CD14-positive monocyte (primary cell): ENCODE measurements at regions not wholly inside any gene's neighbourhood (a gene's known extent, or its start where the extent isn't known, plus 50 kb on each side); places are given as distances from the start of the nearest gene placed in this dataset.
A peak's percentile ranks its signal among the peaks of the same experiment; 100 is the strongest.

Experiments used
- DNase-seq, 3 donors: peaks; one replicate each; pipeline ENCODE4 v3.0.0-alpha.2; 2011 to 2022
- H2AFZ ChIP-seq: 2 replicates; pipeline ENCODE4 v1.6.0; 2012; ENCODE audit warnings: mild to moderate bottlenecking, low read depth, low read length, inconsistent platforms; ENCODE audit not compliant: insufficient read depth, poor library complexity, severe bottlenecking
- H3K27ac ChIP-seq, 2 donors: 1 replicate in 1 of 2; 2 replicates in 1 of 2; pipeline ENCODE4 v1.5.1; 2012 to 2013; ENCODE audit warnings: low read length in 2 of 2, control low read depth in 1 of 2, inconsistent platforms in 1 of 2, low read depth in 1 of 2, mild to moderate bottlenecking in 1 of 2
- H3K27me3 ChIP-seq, 2 donors: one replicate each; pipeline versions ENCODE4 v1.6.0 to v1.6.1; 2011 to 2013; ENCODE audit warnings: low read length in 2 of 2; ENCODE audit not compliant: control insufficient read depth in 2 of 2, insufficient read depth in 2 of 2
- H3K36me3 ChIP-seq, 2 donors: replicated peaks in 1 of 2; 1 replicate in 1 of 2; 2 replicates in 1 of 2; pipeline versions ENCODE4 v1.5.1 to v1.6.1; 2012 to 2013; ENCODE audit warnings: low read length in 2 of 2, control low read depth in 1 of 2, inconsistent platforms in 1 of 2, mild to moderate bottlenecking in 1 of 2; ENCODE audit not compliant: insufficient read depth in 2 of 2, control insufficient read depth in 1 of 2
- H3K4me1 ChIP-seq, 2 donors: 1 replicate in 1 of 2; 2 replicates in 1 of 2; pipeline versions ENCODE4 v1.5.1 to v1.6.1; 2012 to 2013; ENCODE audit warnings: low read length in 2 of 2, control low read depth in 1 of 2, inconsistent platforms in 1 of 2, mild to moderate bottlenecking in 1 of 2, moderate library complexity in 1 of 2; ENCODE audit not compliant: insufficient read depth in 2 of 2, control insufficient read depth in 1 of 2
- H3K4me2 ChIP-seq: replicated peaks from 2 replicates; pipeline ENCODE3; 2012; ENCODE audit warnings: low read length, moderate library complexity, mild to moderate bottlenecking; ENCODE audit not compliant: poor library complexity, severe bottlenecking; ENCODE audit errors: extremely low read depth
- H3K4me3 ChIP-seq, 3 experiments: fragments of 200-600 bp in 1 of 3; sonication (generic) in 1 of 3; replicated peaks in 1 of 3; 1 replicate in 2 of 3; 2 replicates in 1 of 3; pipeline ENCODE4 v1.5.1; 2011 to 2013; ENCODE audit warnings: low read length in 3 of 3, mild to moderate bottlenecking in 3 of 3, control low read depth in 2 of 3, low read depth in 2 of 3, inconsistent platforms in 1 of 3, moderate library complexity in 1 of 3
- H3K79me2 ChIP-seq: 2 replicates; pipeline ENCODE4 v1.6.0; 2012; ENCODE audit warnings: mild to moderate bottlenecking, control low read depth, inconsistent platforms, low read length, moderate library complexity; ENCODE audit not compliant: insufficient read depth
- H3K9ac ChIP-seq: 2 replicates; pipeline ENCODE4 v1.6.0; 2017; ENCODE audit warnings: low read length, mild to moderate bottlenecking; ENCODE audit not compliant: insufficient read depth, poor library complexity, severe bottlenecking
- H3K9me3 ChIP-seq, 2 donors: replicated peaks in 1 of 2; 1 replicate in 1 of 2; 2 replicates in 1 of 2; pipeline versions ENCODE4 v1.5.1 to v1.6.1; 2012 to 2013; ENCODE audit warnings: low read length in 2 of 2, control low read depth in 1 of 2; ENCODE audit not compliant: control insufficient read depth in 1 of 2, insufficient read depth in 1 of 2
- H4K20me1 ChIP-seq: 2 replicates; pipeline ENCODE4 v1.6.0; 2012; ENCODE audit warnings: mild to moderate bottlenecking, low read length, control low read depth, moderate library complexity; ENCODE audit not compliant: insufficient read depth
- H3K27ac Mint-ChIP-seq, 7 donors: one replicate each; pipeline ENCODE4 v1.8.0; 2020; ENCODE audit warnings: mild to moderate bottlenecking in 7 of 7, mixed read lengths in 7 of 7, moderate library complexity in 6 of 7, inconsistent platforms in 2 of 7
- H3K27me3 Mint-ChIP-seq, 3 donors: one replicate each; pipeline ENCODE4 v1.8.0; 2021 to 2022; ENCODE audit warnings: low read depth in 3 of 3, mild to moderate bottlenecking in 3 of 3, mixed read lengths in 3 of 3, moderate library complexity in 3 of 3, inconsistent platforms in 1 of 3
- H3K36me3 Mint-ChIP-seq, 2 donors: one replicate each; pipeline ENCODE4 v1.8.0; 2020; ENCODE audit warnings: mixed read lengths in 2 of 2, inconsistent platforms in 1 of 2, mild to moderate bottlenecking in 1 of 2
- H3K4me1 Mint-ChIP-seq: one replicate; pipeline ENCODE4 v1.8.0; 2020; ENCODE audit warnings: mild to moderate bottlenecking, mixed read lengths
- H3K4me3 Mint-ChIP-seq, 2 donors: one replicate each; pipeline ENCODE4 v1.8.0; 2020; ENCODE audit warnings: mild to moderate bottlenecking in 2 of 2, mixed read lengths in 2 of 2, moderate library complexity in 1 of 2
- H3K9me3 Mint-ChIP-seq, 7 donors: one replicate each; pipeline ENCODE4 v1.8.0; 2020 to 2022; ENCODE audit warnings: mixed read lengths in 7 of 7, mild to moderate bottlenecking in 6 of 7, moderate library complexity in 6 of 7, inconsistent platforms in 2 of 7
- WGBS: methylation state at CpG from one replicate; pipeline ENCODE4 v1.1.5; 2013; ENCODE audit warnings: missing lambda C conversion rate; ENCODE audit not compliant: insufficient coverage; 5-methylcytosine and 5-hydroxymethylcytosine counted together
- intact Hi-C, 2 donors: fragments of 100-400 bp; cut with micrococcal nuclease; formaldehyde crosslinking; loops; one replicate each; pipeline versions ENCODE4 v1.15.0 to v1.15.1; 2023
- TF ChIP-seq, protein P1 (sequence below): fragments of 200-600 bp; IDR thresholded peaks from one replicate; pipeline ENCODE4 v1.8.0; 2022; ENCODE audit warnings: antibody characterized with exemption, mild to moderate bottlenecking

DNA sequence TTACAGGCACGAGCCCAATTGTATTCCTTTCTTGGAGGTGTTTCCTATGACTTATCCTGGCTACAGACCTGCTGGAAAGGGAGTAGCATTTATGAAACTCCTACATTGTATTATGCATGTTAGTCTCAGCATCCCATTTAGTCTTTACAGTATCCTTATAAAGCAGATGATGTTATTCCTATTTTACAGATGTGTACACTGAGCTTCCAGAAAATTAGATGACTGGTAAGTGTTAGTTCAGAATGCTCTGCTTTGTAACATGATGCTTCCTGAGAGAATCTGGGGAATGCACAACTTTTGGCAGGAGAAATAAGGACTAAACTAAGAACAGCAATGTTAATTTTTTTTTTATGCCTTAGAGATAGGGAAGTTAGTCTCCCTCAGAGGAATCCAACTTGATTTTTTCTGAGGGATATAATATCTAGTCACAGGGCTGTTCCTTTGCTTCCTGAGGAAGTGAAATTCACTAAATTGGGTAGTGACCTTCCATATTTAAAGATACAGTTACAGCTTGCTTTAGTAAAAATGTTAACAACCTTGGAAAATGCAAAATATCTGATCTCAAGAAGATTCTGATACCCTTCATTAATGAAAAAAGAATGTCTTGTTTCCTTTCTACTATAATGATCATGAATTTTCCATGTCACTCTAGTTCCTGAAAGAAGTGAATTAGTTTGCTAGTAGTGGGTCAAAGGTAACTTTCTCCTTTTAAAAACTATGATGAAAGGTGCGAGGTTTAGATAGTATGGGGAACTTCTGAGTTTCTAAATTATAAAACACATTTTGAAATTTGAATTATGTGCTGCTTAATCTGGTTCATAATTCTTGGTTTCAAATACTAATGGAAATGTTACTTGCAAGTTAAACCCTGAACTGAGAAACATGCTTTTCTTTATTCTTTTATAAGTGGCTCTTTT, 194.0 kb upstream of the PRPS1L1 start:
- WGBS: no CpG with 5 or more reads among the region's 2 CpGs
- intact Hi-C loops: no loop called here

DNA sequence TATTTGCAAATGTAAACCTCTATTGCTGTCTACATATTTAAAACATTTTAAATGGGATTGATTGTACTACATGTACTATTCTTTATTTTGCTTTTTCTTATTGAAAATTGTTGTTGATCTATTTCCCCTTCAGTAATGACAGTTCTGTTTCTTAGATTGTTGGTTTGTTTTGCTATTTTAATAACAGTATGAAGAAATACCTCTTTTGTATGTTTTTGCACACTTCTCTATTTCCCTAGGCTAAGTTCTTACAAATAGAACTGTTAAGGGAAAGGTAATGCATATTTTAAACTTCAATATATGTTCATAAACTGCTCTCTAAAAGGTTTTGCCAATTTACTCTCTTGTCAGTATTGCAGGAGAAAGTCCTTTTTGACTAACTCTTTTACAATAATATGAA, 195.0 kb upstream of the PRPS1L1 start:
- Histone ChIP-seq H3K79me2 (peaks cover 3% of the 10 kb centered on the region), H3K9ac (no peak overlapping the region), H3K9me3 (no peaks in the 10 kb centered on the region), H3K27me3 (no peaks in the 10 kb centered on the region), H2AFZ (no peak overlapping the region), H3K4me1 (peaks cover 49 to 77% of the 10 kb centered on the region in 2 donors), H3K4me2 (peak overlapping the region; percentile 69), H3K4me3 (peak overlapping the region; percentile 3 to 55 (median 10)), H3K27ac (peak overlapping the region in 1 of 2 donors; percentile 81), H4K20me1 (no peaks in the 10 kb centered on the region), H3K36me3 (no peaks in the 10 kb centered on the region)
- Mint-ChIP-seq H3K4me1 (peaks cover 75% of the 10 kb centered on the region), H3K27ac (peak overlapping the region; percentile 78 to 92 (median 91)), H3K36me3 (no peaks in the 10 kb centered on the region), H3K4me3 (peak overlapping the region; percentile 16 to 76), H3K9me3 (peaks cover 0 to 5% (median 0%) of the 10 kb centered on the region in 7 donors), H3K27me3 (peaks cover 0 to 2% (median 0%) of the 10 kb centered on the region in 3 donors)
- DNase-seq: peak in 2 of 3 donors; percentile 8 to 33
- TF ChIP-seq, protein P1, sequence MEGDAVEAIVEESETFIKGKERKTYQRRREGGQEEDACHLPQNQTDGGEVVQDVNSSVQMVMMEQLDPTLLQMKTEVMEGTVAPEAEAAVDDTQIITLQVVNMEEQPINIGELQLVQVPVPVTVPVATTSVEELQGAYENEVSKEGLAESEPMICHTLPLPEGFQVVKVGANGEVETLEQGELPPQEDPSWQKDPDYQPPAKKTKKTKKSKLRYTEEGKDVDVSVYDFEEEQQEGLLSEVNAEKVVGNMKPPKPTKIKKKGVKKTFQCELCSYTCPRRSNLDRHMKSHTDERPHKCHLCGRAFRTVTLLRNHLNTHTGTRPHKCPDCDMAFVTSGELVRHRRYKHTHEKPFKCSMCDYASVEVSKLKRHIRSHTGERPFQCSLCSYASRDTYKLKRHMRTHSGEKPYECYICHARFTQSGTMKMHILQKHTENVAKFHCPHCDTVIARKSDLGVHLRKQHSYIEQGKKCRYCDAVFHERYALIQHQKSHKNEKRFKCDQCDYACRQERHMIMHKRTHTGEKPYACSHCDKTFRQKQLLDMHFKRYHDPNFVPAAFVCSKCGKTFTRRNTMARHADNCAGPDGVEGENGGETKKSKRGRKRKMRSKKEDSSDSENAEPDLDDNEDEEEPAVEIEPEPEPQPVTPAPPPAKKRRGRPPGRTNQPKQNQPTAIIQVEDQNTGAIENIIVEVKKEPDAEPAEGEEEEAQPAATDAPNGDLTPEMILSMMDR: no peak
- intact Hi-C loops: no loop called here

More for the DNA sequence above, 194.0 kb upstream of the PRPS1L1 start:
- H3K27me3 Mint-ChIP-seq: peaks cover 0 to 2% (median 0%) of the 10 kb centered on the region in 3 donors
- Histone ChIP-seq H3K27ac (peak overlapping the region; percentile 62 to 81), H3K4me3 (peak overlapping the region in 2 of 3 experiments; percentile 10 to 55), H3K27me3 (no peaks in the 10 kb centered on the region), H3K4me2 (peak overlapping the region; percentile 69), H4K20me1 (no peaks in the 10 kb centered on the region), H3K9ac (no peak overlapping the region), H3K36me3 (no peaks in the 10 kb centered on the region), H3K4me1 (peaks cover 47 to 70% of the 10 kb centered on the region in 2 donors), H3K9me3 (no peaks in the 10 kb centered on the region), H3K79me2 (peaks cover 3% of the 10 kb centered on the region), H2AFZ (no peak overlapping the region)
- H3K36me3 Mint-ChIP-seq: no peaks in the 10 kb centered on the region
- DNase-seq: peak; percentile 49 to 70 (median 56)
- peak overlapping the region in 1 of 2 donors; percentile 48 for H3K4me3 Mint-ChIP-seq
- TF ChIP-seq, protein P1: no peak
- H3K27ac Mint-ChIP-seq: peak overlapping the region; percentile 78 to 92 (median 91)
- H3K9me3 Mint-ChIP-seq: peaks cover 0 to 5% (median 0%) of the 10 kb centered on the region in 7 donors
- H3K4me1 Mint-ChIP-seq: peaks cover 69% of the 10 kb centered on the region
